MM.1S (cell line): ENCODE measurements at regions not wholly inside any gene's neighbourhood (a gene's known extent, or its start where the extent isn't known, plus 50 kb on each side); places are given as distances from the start of the nearest gene placed in this dataset.

Source experiments
- DNase-seq: peaks from one replicate; pipeline ENCODE4 v3.0.0-alpha.2; 2015
- H2AFZ ChIP-seq: fragments of 300-600 bp; sonication (generic); 2 replicates; pipeline ENCODE4 v1.6.0; 2016; ENCODE audit warnings: antibody characterized with exemption, low read length
- H3F3A ChIP-seq: fragments of 300-600 bp; sonication (generic); 2 replicates; pipeline ENCODE4 v1.6.1; 2016; ENCODE audit warnings: mild to moderate bottlenecking, antibody characterized with exemption, low read length, moderate library complexity, mixed read lengths; ENCODE audit not compliant: insufficient read depth
- H3K27ac ChIP-seq: fragments of 300-600 bp; sonication (generic); 2 replicates; pipeline ENCODE4 v1.5.1; 2016; ENCODE audit warnings: mild to moderate bottlenecking, low read length
- H3K27me3 ChIP-seq: fragments of 300-600 bp; sonication (generic); replicated peaks from 2 replicates; pipeline ENCODE4 v1.6.0; 2016; ENCODE audit warnings: low read length; ENCODE audit not compliant: insufficient read depth
- H3K36me3 ChIP-seq: fragments of 300-600 bp; sonication (generic); replicated peaks from 2 replicates; pipeline ENCODE4 v1.6.1; 2016; ENCODE audit warnings: mild to moderate bottlenecking, low read length, mixed read lengths; ENCODE audit not compliant: insufficient read depth
- H3K4me1 ChIP-seq: fragments of 300-600 bp; sonication (generic); 2 replicates; pipeline ENCODE4 v1.6.1; 2016; ENCODE audit warnings: low read length, mixed read lengths
- H3K4me2 ChIP-seq: fragments of 300-600 bp; sonication (generic); 2 replicates; pipeline ENCODE4 v1.6.0; 2016; ENCODE audit warnings: low read depth, low read length
- H3K4me3 ChIP-seq: fragments of 300-600 bp; sonication (generic); 2 replicates; pipeline ENCODE4 v1.5.1; 2016; ENCODE audit warnings: low read length, mixed read lengths
- H3K79me2 ChIP-seq: fragments of 300-600 bp; sonication (generic); 2 replicates; pipeline ENCODE4 v1.6.1; 2016; ENCODE audit warnings: mixed run types, low read length, mixed read lengths
- H3K9ac ChIP-seq: fragments of 300-600 bp; sonication (generic); 2 replicates; pipeline ENCODE4 v1.6.1; 2016; ENCODE audit warnings: low read length, mixed read lengths
- H3K9me2 ChIP-seq: fragments of 300-600 bp; sonication (generic); replicated peaks from 2 replicates; pipeline ENCODE4 v1.6.1; 2016; ENCODE audit warnings: mild to moderate bottlenecking, low read length, mixed read lengths; ENCODE audit not compliant: insufficient read depth
- H3K9me3 ChIP-seq: fragments of 300-600 bp; sonication (generic); replicated peaks from 2 replicates; pipeline ENCODE4 v1.6.1; 2016; ENCODE audit warnings: mild to moderate bottlenecking, low read length, mixed read lengths; ENCODE audit not compliant: insufficient read depth
- H4K20me1 ChIP-seq: fragments of 300-600 bp; sonication (generic); 2 replicates; pipeline ENCODE4 v1.6.1; 2016; ENCODE audit warnings: mild to moderate bottlenecking, low read length, moderate library complexity, mixed read lengths; ENCODE audit not compliant: insufficient read depth
- EZH2 ChIP-seq: fragments of 300-600 bp; sonication (generic); optimal IDR thresholded peaks from 2 replicates; pipeline ENCODE3; 2017; ENCODE audit warnings: low read depth, mild to moderate bottlenecking, antibody characterized with exemption, low read length, mixed read lengths
- EZH2phosphoT487 ChIP-seq: fragments of 300-600 bp; sonication (generic); IDR thresholded peaks from 2 replicates; pipeline ENCODE4 v1.6.1; 2018; ENCODE audit warnings: antibody characterized with exemption, low read length
- TF ChIP-seq, protein P1 (sequence below): fragments of 300-600 bp; sonication (generic); IDR thresholded peaks from 2 replicates; pipeline ENCODE4 v1.5.1; 2016; ENCODE audit warnings: antibody characterized with exemption, low read length, mixed read lengths

DNA sequence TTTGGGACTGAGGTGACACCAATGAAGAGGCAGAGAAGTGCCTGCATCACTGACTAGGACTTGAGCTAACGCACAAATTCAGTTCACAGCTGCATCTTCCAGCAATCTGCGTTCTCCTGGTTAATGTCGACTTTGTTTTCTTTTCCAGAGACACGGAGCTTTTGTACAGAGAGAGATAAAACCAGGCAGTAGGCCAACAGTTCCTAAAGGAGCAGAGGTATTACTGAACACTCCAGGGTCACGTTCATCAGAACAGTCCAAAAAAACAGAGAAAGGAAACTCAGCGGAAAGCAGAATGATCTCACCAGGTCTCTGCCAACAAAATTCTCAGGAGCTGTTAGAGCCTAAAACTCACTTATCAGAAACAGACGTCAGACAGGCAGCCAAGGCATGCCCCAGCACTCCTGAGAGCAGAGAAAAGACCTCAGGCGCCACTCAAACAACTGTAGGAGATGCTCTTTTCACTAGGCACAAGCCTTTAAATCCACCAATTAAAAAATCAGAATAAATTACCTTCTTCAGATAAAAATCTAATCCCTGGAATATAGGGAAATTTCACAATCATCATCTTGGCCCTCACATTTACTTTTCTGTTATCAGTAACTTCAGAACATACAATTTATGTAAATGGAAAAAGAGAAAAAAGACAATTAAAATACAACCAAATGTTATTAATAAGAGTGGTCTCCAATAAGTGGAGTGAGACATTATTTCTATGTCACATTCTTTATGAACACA is 95.9 kb upstream of the SPTBN1 start:
- Histone ChIP-seq H2AFZ (no peak overlapping the region), H3K4me1 (no peaks in the 10 kb centered on the region), H3K36me3 (no peaks in the 10 kb centered on the region), H3K27ac (no peak overlapping the region), H3F3A (no peaks in the 10 kb centered on the region), H3K27me3 (no peaks in the 10 kb centered on the region), H3K4me3 (no peak overlapping the region), H3K9me3 (no peaks in the 10 kb centered on the region), H4K20me1 (no peaks in the 10 kb centered on the region), H3K79me2 (no peaks in the 10 kb centered on the region), H3K9me2 (no peaks in the 10 kb centered on the region), H3K9ac (no peak overlapping the region), H3K4me2 (no peak overlapping the region)
- no peak for DNase-seq
- TF ChIP-seq EZH2 (no peak), EZH2phosphoT487 (no peak)
- TF ChIP-seq, protein P1, sequence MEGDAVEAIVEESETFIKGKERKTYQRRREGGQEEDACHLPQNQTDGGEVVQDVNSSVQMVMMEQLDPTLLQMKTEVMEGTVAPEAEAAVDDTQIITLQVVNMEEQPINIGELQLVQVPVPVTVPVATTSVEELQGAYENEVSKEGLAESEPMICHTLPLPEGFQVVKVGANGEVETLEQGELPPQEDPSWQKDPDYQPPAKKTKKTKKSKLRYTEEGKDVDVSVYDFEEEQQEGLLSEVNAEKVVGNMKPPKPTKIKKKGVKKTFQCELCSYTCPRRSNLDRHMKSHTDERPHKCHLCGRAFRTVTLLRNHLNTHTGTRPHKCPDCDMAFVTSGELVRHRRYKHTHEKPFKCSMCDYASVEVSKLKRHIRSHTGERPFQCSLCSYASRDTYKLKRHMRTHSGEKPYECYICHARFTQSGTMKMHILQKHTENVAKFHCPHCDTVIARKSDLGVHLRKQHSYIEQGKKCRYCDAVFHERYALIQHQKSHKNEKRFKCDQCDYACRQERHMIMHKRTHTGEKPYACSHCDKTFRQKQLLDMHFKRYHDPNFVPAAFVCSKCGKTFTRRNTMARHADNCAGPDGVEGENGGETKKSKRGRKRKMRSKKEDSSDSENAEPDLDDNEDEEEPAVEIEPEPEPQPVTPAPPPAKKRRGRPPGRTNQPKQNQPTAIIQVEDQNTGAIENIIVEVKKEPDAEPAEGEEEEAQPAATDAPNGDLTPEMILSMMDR, result no peak

DNA sequence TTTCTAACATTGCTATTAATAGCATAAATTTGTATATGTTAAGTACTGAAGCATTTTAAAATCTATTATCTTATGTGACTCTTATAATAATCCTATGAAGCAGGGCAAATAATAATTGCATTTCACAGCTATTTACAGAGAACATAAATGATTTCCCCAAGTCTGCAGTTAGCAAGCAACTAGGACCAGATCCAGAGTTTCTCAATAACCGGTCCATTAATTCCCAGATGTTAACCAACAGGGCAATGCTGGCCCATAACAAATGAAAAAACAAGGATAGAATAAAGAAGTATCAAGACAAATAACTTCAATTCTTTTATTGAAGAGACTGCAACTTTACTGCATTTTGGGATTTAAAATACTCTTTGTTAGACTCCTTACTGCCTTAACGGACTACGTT is 91.7 kb upstream of the SPTBN1 start:
- no peak for DNase-seq
- H4K20me1 ChIP-seq, result no peaks in the 10 kb centered on the region
- TF ChIP-seq EZH2phosphoT487 (no peak), EZH2 (no peak)
- TF ChIP-seq, protein P1, result no peak

DNA sequence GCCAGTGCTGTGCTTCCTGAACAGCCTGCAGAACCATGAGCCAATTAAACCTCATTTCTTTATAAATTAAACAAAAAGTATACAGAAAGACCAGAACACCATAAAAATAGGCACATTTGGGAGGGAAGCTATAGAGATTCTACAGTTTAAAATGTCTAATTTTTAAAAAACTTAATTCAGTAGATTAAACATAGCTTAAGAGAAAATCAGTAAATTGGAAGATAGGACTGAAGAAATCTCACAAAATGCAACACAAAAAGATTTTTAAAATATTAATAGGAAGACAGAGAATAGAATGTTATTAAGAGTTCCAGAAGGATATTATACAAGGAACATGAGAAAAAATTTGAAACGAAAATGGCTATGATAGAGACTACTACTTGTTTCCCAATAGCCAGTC is 90.5 kb upstream of the SPTBN1 start:
- DNase-seq, result no peak
- no peak overlapping the region for H3K4me2 ChIP-seq

More for the DNA sequence above, 91.7 kb upstream of the SPTBN1 start:
- no peaks in the 10 kb centered on the region; the same call in 1 of the 2 replicates for H3K9me3 ChIP-seq
- no peaks in the 10 kb centered on the region for H3F3A ChIP-seq
- no peak overlapping the region for H3K4me3 ChIP-seq
- no peaks in the 10 kb centered on the region for H3K27me3 ChIP-seq
- no peak overlapping the region for H2AFZ ChIP-seq
- no peak overlapping the region for H3K9ac ChIP-seq
- no peak overlapping the region for H3K4me2 ChIP-seq
- no peaks in the 10 kb centered on the region for H3K79me2 ChIP-seq
- no peak overlapping the region for H3K27ac ChIP-seq
- H3K9me2 ChIP-seq, result no peaks in the 10 kb centered on the region
- H3K4me1 ChIP-seq, result no peaks in the 10 kb centered on the region
- H3K36me3 ChIP-seq, result no peaks in the 10 kb centered on the region

More for the DNA sequence above, 90.5 kb upstream of the SPTBN1 start:
- Histone ChIP-seq H3K9me3 (no peaks in the 10 kb centered on the region; the same call in 1 of the 2 replicates), H3K9ac (no peak overlapping the region), H3K36me3 (no peaks in the 10 kb centered on the region), H3K9me2 (no peaks in the 10 kb centered on the region), H3K4me3 (no peak overlapping the region), H3F3A (no peaks in the 10 kb centered on the region), H2AFZ (no peak overlapping the region), H3K27me3 (no peaks in the 10 kb centered on the region), H3K79me2 (no peaks in the 10 kb centered on the region), H3K27ac (no peak overlapping the region), H3K4me1 (no peaks in the 10 kb centered on the region), H4K20me1 (no peaks in the 10 kb centered on the region)
- TF ChIP-seq EZH2phosphoT487, result no peak
- no peak for TF ChIP-seq EZH2
- TF ChIP-seq, protein P1, result no peak
